OCI-LY1 (cell line): ENCODE measurements at regions not wholly inside any gene's neighbourhood (a gene's known extent, or its start where the extent isn't known, plus 50 kb on each side); places are given as distances from the start of the nearest gene placed in this dataset.

Experiments used
- H2AFZ ChIP-seq: fragments of 200-600 bp; sonication (generic), shearing (Covaris generic); 2 replicates; pipeline ENCODE4 v1.6.0; 2014; ENCODE audit warnings: antibody characterized with exemption, mild to moderate bottlenecking, low read length
- H3F3A ChIP-seq: fragments of 200-600 bp; sonication (generic), shearing (Covaris generic); 2 replicates; pipeline ENCODE4 v1.6.0; 2014; ENCODE audit warnings: mild to moderate bottlenecking, antibody characterized with exemption, low read length, moderate library complexity; ENCODE audit not compliant: insufficient read depth
- H3K27ac ChIP-seq: fragments of 200-600 bp; sonication (generic); 2 replicates; pipeline ENCODE4 v1.5.1; 2014; ENCODE audit warnings: low read length, mixed run types, mild to moderate bottlenecking, low read depth; ENCODE audit not compliant: poor library complexity, severe bottlenecking
- H3K27me3 ChIP-seq: fragments of 200-600 bp; sonication (generic); 2 replicates; pipeline ENCODE4 v1.6.0; 2014; ENCODE audit warnings: antibody characterized with exemption, mild to moderate bottlenecking, low read length, moderate library complexity; ENCODE audit not compliant: insufficient read depth
- H3K36me3 ChIP-seq: fragments of 200-600 bp; sonication (generic); 2 replicates; pipeline ENCODE4 v1.6.1; 2014; ENCODE audit warnings: mild to moderate bottlenecking, antibody characterized with exemption, low read length, moderate library complexity, mixed read lengths; ENCODE audit not compliant: insufficient read depth
- H3K4me1 ChIP-seq: fragments of 200-600 bp; sonication (generic); 2 replicates; pipeline ENCODE4 v1.5.1; 2014; ENCODE audit warnings: mild to moderate bottlenecking, low read length, moderate library complexity; ENCODE audit not compliant: insufficient read depth, severe bottlenecking
- H3K4me2 ChIP-seq: fragments of 200-600 bp; sonication (generic), shearing (Covaris generic); 2 replicates; pipeline ENCODE4 v1.6.1; 2014; ENCODE audit warnings: low read length
- H3K4me3 ChIP-seq: fragments of 200-600 bp; sonication (generic); 2 replicates; pipeline ENCODE4 v1.5.1; 2014; ENCODE audit warnings: low read length, low read depth, mild to moderate bottlenecking, mixed read lengths; ENCODE audit not compliant: poor library complexity, severe bottlenecking
- H3K79me2 ChIP-seq: fragments of 200-600 bp; shearing (Covaris generic); 2 replicates; pipeline ENCODE4 v1.6.1; 2016; ENCODE audit warnings: mixed run types, low read length, mixed read lengths; ENCODE audit not compliant: insufficient read depth
- H3K9ac ChIP-seq: fragments of 200-600 bp; sonication (generic), shearing (Covaris generic); 2 replicates; pipeline ENCODE4 v1.6.1; 2014; ENCODE audit warnings: mild to moderate bottlenecking, low read length, mixed read lengths
- H3K9me2 ChIP-seq: fragments of 200-600 bp; sonication (generic), shearing (Covaris generic); 2 replicates; pipeline ENCODE4 v1.6.1; 2014; ENCODE audit warnings: low read depth, mild to moderate bottlenecking, low read length, mixed read lengths
- H3K9me3 ChIP-seq: fragments of 200-600 bp; shearing (Covaris generic); 2 replicates; pipeline ENCODE4 v1.6.1; 2014; ENCODE audit warnings: low read length, mixed read lengths
- H4K20me1 ChIP-seq: fragments of 200-600 bp; sonication (generic), shearing (Covaris generic); 2 replicates; pipeline ENCODE4 v1.6.0; 2016; ENCODE audit warnings: mild to moderate bottlenecking, low read length; ENCODE audit not compliant: insufficient read depth
- EZH2 ChIP-seq: fragments of 200-600 bp; sonication (generic), shearing (Covaris generic); IDR thresholded peaks from 2 replicates; pipeline ENCODE4 v1.8.0; 2017; ENCODE audit warnings: borderline replicate concordance, mixed run types, mild to moderate bottlenecking, antibody characterized with exemption, low read length, moderate library complexity, mixed read lengths
- TF ChIP-seq, protein P1 (sequence below): fragments of 200-600 bp; sonication (generic), shearing (Covaris generic); IDR thresholded peaks from 2 replicates; pipeline ENCODE4 v1.5.1; 2017; ENCODE audit warnings: mild to moderate bottlenecking, antibody characterized with exemption, low read length, moderate library complexity, mixed read lengths

DNA sequence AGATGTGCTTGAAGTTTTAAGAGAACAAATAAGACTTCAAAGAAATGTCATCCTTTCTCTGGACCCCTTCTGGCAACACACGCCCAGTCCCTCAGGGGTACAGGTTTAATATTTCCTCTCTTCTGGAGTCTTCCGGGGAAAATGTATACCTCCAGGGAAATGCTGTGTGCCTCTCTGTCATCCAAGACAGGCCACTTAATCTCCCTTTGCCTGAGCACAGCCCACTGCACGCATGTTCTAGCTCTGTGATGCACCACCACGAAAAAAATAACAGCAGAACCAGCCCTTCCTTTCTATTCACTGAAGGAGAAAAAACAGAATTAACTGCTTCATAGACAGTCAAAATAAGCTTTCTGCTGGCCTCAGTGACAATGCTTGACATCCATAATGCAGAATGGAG lies 140.1 kb downstream of the RBFOX3 start:
- Histone ChIP-seq H3K79me2 (no peaks in the 10 kb centered on the region), H3K27me3 (peaks cover 5% of the 10 kb centered on the region; the same call in 1 of the 2 replicates), H3K4me1 (no peaks in the 10 kb centered on the region), H3K9ac (no peak overlapping the region), H4K20me1 (no peaks in the 10 kb centered on the region), H2AFZ (no peak overlapping the region), H3K4me3 (no peak overlapping the region), H3K27ac (no peak overlapping the region), H3F3A (no peaks in the 10 kb centered on the region), H3K9me2 (no peaks in the 10 kb centered on the region), H3K36me3 (no peaks in the 10 kb centered on the region), H3K9me3 (no peaks in the 10 kb centered on the region), H3K4me2 (no peak overlapping the region)
- TF ChIP-seq EZH2: no peak
- TF ChIP-seq, protein P1, sequence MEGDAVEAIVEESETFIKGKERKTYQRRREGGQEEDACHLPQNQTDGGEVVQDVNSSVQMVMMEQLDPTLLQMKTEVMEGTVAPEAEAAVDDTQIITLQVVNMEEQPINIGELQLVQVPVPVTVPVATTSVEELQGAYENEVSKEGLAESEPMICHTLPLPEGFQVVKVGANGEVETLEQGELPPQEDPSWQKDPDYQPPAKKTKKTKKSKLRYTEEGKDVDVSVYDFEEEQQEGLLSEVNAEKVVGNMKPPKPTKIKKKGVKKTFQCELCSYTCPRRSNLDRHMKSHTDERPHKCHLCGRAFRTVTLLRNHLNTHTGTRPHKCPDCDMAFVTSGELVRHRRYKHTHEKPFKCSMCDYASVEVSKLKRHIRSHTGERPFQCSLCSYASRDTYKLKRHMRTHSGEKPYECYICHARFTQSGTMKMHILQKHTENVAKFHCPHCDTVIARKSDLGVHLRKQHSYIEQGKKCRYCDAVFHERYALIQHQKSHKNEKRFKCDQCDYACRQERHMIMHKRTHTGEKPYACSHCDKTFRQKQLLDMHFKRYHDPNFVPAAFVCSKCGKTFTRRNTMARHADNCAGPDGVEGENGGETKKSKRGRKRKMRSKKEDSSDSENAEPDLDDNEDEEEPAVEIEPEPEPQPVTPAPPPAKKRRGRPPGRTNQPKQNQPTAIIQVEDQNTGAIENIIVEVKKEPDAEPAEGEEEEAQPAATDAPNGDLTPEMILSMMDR: no peak

DNA sequence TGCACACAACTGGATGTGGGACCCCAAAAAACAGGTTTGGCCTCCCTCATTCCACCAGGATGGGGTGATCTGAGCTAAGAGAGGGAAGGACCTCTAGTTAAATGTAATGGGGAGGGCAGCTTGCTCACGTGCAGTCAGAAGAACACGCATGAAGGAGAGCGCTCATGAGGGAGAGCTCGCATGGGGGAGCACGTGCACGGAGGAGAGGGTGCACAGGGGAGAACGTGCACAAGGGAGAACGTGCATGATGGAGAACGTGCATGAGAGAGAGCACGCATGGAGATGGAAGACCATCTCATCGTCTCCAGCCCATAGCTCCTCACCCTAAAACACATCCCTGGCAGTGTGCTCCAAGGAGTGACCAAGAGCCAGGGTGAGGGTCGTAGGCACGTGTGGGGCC lies 141.2 kb downstream of the RBFOX3 start:
- H3K36me3 ChIP-seq: no peaks in the 10 kb centered on the region
- H3F3A ChIP-seq: no peaks in the 10 kb centered on the region
- TF ChIP-seq EZH2: no peak
- TF ChIP-seq, protein P1: no peak

DNA sequence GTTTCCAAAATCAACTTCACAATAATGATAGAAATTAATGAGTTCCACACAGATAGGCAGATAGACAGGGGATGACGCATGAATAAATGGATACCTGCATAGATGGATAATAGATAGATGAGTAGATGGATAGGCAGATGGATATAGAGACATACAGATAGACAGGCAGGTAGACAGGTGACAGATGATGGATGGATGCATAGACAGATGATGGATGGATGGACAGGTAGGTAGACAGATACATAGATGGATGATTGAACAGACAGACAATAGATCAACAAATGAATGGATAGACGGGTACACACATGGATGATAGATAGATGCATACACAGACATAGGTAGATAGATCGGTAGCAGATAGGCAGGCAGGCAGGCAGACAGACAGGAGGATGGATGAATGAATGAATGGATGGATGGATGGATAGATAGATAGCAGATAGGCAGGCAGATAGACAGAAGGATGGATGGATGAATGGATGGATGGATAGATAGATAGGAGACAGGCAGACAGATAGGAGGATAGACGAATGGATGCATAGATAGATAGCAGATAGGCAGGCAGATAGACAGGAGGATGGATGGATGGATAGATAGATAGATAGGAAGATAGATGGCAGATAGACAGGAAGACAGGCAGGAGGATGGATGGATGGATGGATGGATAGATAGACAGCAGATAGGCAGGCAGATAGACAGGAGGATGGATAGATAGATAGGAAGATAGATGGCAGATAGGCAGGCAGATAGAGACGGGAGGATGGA lies 142.5 kb downstream of the RBFOX3 start:
- H3K36me3 ChIP-seq: no peaks in the 10 kb centered on the region
- H3K4me1 ChIP-seq: no peaks in the 10 kb centered on the region
- H3K79me2 ChIP-seq: no peaks in the 10 kb centered on the region
- H3K9me3 ChIP-seq: no peaks in the 10 kb centered on the region
- no peak overlapping the region for H3K27ac ChIP-seq
- no peak overlapping the region for H2AFZ ChIP-seq
- H3K4me2 ChIP-seq: no peak overlapping the region
- H3K4me3 ChIP-seq: no peak overlapping the region
- H3F3A ChIP-seq: no peaks in the 10 kb centered on the region
- peaks cover 5% of the 10 kb centered on the region; the same call in 1 of the 2 replicates for H3K27me3 ChIP-seq
- no peaks in the 10 kb centered on the region for H3K9me2 ChIP-seq
- no peak overlapping the region for H3K9ac ChIP-seq
- H4K20me1 ChIP-seq: no peaks in the 10 kb centered on the region
- no peak for TF ChIP-seq EZH2
- TF ChIP-seq, protein P1: no peak

More for the DNA sequence above, 141.2 kb downstream of the RBFOX3 start:
- Histone ChIP-seq H3K4me2 (no peak overlapping the region), H3K27me3 (peaks cover 5% of the 10 kb centered on the region; the same call in 1 of the 2 replicates), H3K9me2 (no peaks in the 10 kb centered on the region), H3K9me3 (no peaks in the 10 kb centered on the region), H3K79me2 (no peaks in the 10 kb centered on the region), H2AFZ (no peak overlapping the region), H3K4me3 (no peak overlapping the region), H3K9ac (no peak overlapping the region), H3K27ac (no peak overlapping the region), H3K4me1 (no peaks in the 10 kb centered on the region), H4K20me1 (no peaks in the 10 kb centered on the region)
